ENCODE measurements at regions not wholly inside any gene's neighbourhood (a gene's known extent, or its start where the extent isn't known, plus 50 kb on each side); places are given as distances from the start of the nearest gene placed in this dataset.
"Not testable (repeated sequence)": the region's sequence is repeated elsewhere in the genome, so short reads cannot be mapped to it uniquely, and the experiment has no call there.

DNA sequence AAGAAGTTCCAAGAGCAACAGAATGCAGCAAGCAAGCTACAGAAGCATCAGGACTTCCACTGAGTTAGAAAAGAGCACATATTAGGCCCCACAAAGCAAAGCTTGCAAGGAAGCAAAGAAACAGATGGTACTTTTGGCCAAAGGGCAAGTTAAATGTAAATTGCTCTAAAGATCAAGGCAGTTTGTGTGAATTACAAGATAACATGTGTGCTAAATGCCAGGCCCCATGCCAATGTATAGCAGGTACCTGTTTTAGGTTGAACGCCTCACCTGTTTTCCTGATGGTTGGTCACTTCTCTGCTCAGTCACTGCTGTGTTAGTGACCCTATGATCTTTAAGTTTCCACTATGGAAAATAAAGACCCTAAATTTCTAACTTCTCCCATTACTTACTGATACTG lies 606.5 kb upstream of the GYPC start:
- Mint-ChIP-seq H3K4me3 (ENCODE audit: unreplicated experiment) (no peak overlapping the region), H3K36me3 (ENCODE audit: unreplicated experiment) (no peaks in the 10 kb centered on the region), H3K27me3 (ENCODE audit: unreplicated experiment) (no peaks in the 10 kb centered on the region), H3K9me3 (ENCODE audit: unreplicated experiment) (peaks cover 41% of the 10 kb centered on the region), H3K4me1 (ENCODE audit: unreplicated experiment) (no peaks in the 10 kb centered on the region), H3K27ac (ENCODE audit: unreplicated experiment) (no peak overlapping the region)
- no peak for DNase-seq (ENCODE audit: extremely low spot score, unreplicated experiment)
- TF ChIP-seq CTCF (IDR thresholded peaks at IDR 0.05), result no peak

GRCh38 chr2:126050991-126051736 lies 604.8 kb upstream of the GYPC start:
- Mint-ChIP-seq H3K4me1 (ENCODE audit: unreplicated experiment) (no peaks in the 10 kb centered on the region), H3K4me3 (ENCODE audit: unreplicated experiment) (no peak overlapping the region), H3K9me3 (ENCODE audit: unreplicated experiment) (peaks cover 55% of the 10 kb centered on the region), H3K27ac (ENCODE audit: unreplicated experiment) (no peak overlapping the region), H3K36me3 (ENCODE audit: unreplicated experiment) (no peaks in the 10 kb centered on the region), H3K27me3 (ENCODE audit: unreplicated experiment) (no peaks in the 10 kb centered on the region)
- no peak for TF ChIP-seq CTCF (IDR thresholded peaks at IDR 0.05)
- no peak for DNase-seq (ENCODE audit: extremely low spot score, unreplicated experiment)

DNA sequence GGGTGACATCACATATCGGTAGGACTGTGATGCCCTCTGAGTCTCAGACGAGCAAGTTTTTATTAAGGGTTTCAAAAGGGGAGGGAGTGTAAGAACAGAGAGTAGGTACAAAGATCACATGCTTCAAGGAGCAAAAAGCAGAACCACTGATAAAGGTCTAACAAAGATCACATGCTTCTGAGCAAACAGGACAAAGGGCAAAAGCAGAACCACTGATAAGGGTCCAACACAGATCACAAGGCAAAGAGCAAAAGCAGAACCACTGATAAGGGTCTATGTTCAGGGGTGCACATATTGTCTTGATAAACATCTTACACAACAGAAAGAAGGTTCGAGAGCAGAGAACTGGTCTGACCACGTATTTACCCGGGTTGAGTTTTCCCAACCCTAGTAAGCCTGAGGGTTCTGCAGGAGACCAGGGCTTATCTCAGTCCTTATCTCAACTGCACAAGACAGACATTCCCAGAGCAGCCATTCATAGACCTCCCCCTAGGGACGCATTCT lies 604.2 kb upstream of the GYPC start:
- not testable (repeated sequence) for DNase-seq (ENCODE audit: extremely low spot score, unreplicated experiment); H3K4me3 Mint-ChIP-seq (ENCODE audit: unreplicated experiment); H3K27ac Mint-ChIP-seq (ENCODE audit: unreplicated experiment); H3K27me3 Mint-ChIP-seq (ENCODE audit: unreplicated experiment); H3K36me3 Mint-ChIP-seq (ENCODE audit: unreplicated experiment); H3K4me1 Mint-ChIP-seq (ENCODE audit: unreplicated experiment)
- peaks cover 61% of the 10 kb centered on the region for H3K9me3 Mint-ChIP-seq (ENCODE audit: unreplicated experiment)

DNA sequence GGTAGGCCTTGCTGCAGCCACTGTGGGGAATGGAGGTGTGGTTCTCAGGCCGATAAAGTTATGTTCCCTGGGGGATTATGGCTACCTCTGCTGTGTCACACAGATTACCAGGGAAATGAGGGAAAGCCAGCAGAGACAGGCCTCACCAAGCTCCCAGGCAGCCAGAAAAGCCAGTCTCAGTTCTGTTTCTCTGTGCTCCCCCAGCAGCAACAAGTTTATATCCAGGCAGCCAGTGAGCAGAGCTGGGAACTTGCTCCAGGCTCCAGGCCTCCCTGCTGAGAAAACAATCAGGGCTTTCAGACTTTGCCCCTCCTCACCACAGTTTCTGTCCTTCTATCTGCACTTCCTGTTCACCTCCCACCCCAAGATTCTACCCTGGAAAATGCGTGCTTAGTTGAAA lies 596.6 kb upstream of the GYPC start:
- Mint-ChIP-seq H3K27ac (ENCODE audit: unreplicated experiment) (no peak overlapping the region), H3K36me3 (ENCODE audit: unreplicated experiment) (no peaks in the 10 kb centered on the region), H3K9me3 (ENCODE audit: unreplicated experiment) (peaks cover 76% of the 10 kb centered on the region), H3K4me3 (ENCODE audit: unreplicated experiment) (no peak overlapping the region), H3K4me1 (ENCODE audit: unreplicated experiment) (no peaks in the 10 kb centered on the region), H3K27me3 (ENCODE audit: unreplicated experiment) (no peaks in the 10 kb centered on the region)
- no peak for TF ChIP-seq CTCF (IDR thresholded peaks at IDR 0.05)
- no peak for DNase-seq (ENCODE audit: extremely low spot score, unreplicated experiment)

DNA sequence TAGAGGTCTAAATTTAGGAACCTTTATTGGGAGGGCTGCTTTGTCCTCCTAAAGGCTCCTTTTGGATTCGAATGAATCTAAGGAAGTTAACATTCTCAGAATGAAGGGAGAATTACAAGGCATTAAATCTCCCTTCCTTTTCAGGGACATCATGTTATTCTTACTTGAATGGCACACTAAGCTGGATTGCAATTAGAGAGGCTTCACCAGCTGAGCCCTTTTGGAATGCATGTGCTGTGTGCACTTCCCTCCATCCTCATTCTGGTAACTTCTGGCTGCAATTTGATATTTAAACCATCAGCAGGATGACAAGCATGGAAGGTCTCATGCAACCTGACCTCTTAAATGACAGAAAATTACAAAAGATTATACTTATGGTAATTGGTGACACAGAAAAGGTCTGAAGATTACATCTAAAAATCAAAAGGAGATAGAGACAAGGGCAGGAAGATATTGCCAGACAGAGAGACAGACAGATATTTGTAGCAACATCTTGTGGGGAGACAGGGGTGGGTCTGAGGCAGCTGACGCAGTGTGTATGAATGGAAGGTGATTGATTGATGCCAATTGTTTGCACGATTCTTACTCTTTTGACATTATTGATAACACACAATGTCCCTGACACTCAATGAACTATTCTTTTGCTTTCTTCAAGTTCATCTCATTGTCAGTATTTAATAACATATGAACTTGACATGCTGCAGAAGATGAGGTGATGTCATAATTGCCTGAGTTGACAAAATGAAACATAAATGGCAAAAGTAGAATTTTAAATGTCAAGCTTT lies 570.8 kb upstream of the GYPC start:
- no peaks in the 10 kb centered on the region for H3K4me1 Mint-ChIP-seq (ENCODE audit: unreplicated experiment)
- H3K27me3 Mint-ChIP-seq (ENCODE audit: unreplicated experiment), result no peaks in the 10 kb centered on the region
- no peak for TF ChIP-seq CTCF (IDR thresholded peaks at IDR 0.05)
- H3K36me3 Mint-ChIP-seq (ENCODE audit: unreplicated experiment), result no peaks in the 10 kb centered on the region
- no peak overlapping the region for H3K27ac Mint-ChIP-seq (ENCODE audit: unreplicated experiment)
- H3K9me3 Mint-ChIP-seq (ENCODE audit: unreplicated experiment), result peaks cover 30% of the 10 kb centered on the region
- H3K4me3 Mint-ChIP-seq (ENCODE audit: unreplicated experiment), result no peak overlapping the region
- no peak for DNase-seq (ENCODE audit: extremely low spot score, unreplicated experiment)

All from osteocyte (in vitro differentiated cells).